ENCODE measurements at regions not wholly inside any gene's neighbourhood (a gene's known extent, or its start where the extent isn't known, plus 50 kb on each side); places are given as distances from the start of the nearest gene placed in this dataset.
"Not testable (repeated sequence)": the region's sequence is repeated elsewhere in the genome, so short reads cannot be mapped to it uniquely, and the experiment has no call there.

GRCh38 chr3:182294256-182294655, 499.0 kb upstream of the ATP11B start:
- no peak for DNase-seq

DNA sequence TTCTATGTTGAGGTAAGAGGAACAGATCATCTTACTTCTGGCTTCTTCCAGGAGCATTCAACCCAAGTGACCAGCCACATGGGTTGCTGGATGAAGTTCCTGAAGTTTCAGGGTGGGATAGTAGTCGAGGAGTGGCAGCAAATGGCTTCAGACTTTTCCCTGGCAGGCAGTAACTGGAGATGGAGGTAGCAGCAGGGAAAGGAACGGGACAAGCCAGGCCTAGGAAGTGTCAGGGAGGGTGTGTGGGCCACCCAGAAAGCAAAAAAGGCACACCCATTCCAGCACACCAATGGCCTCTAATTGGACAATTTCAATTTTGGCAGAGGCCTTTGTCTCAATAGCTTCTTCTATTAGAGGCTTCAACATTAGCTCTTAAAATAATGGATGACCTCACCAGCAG, 498.6 kb upstream of the ATP11B start:
- DNase-seq, result no peak

DNA sequence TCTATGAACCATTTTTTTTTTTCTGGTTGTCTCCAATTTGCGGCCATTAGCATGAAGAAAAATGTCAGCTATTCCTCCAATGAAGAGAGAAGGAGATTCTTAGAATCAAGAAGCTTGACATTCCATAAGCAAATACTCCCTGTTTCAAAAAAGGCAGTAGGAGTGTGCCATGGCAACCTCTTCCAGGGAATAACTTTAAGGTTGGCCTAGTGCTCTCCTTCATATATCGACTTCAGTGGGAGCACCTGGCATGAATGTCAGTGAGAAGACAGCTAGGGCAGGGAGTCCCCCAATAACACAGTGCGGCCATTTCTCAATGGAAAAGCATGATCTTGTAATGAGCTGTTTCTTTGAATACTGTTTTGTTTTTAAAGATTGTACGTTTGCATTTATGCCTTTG, 493.0 kb upstream of the ATP11B start:
- DNase-seq, result no peak

DNA sequence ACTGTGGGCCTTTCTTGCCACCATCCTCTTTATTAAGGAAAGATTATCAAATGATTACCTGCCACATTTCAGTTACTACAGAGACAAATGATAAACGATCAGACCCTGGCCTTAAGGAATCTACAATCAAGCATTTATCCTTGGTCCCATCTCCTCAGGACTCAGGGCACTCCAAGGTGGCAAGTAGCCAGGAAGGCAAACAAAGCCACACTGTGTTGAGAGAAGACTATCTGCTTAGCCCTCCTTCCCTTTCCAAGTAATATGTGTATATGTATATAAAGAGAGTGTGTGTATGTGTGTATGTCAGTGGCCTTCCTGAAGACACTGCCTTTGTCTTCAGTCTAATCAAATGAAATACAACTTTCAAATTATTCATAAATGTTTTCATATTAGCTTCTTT, 490.1 kb upstream of the ATP11B start:
- DNase-seq, result no peak

- no peak for DNase-seq
Observed at GRCh38 chr3:182305881-182306665, 487.2 kb upstream of the ATP11B start.

- no peak for DNase-seq
Observed at GRCh38 chr3:182308328-182308727, 485.0 kb upstream of the ATP11B start.

- no peak for DNase-seq
Observed at GRCh38 chr3:182309120-182309519, 484.2 kb upstream of the ATP11B start.

- no peak for DNase-seq
Observed at GRCh38 chr3:182315313-182315712, 478.0 kb upstream of the ATP11B start.

- no peak for DNase-seq
Observed at GRCh38 chr3:182323126-182323700, 470.1 kb upstream of the ATP11B start.

DNA sequence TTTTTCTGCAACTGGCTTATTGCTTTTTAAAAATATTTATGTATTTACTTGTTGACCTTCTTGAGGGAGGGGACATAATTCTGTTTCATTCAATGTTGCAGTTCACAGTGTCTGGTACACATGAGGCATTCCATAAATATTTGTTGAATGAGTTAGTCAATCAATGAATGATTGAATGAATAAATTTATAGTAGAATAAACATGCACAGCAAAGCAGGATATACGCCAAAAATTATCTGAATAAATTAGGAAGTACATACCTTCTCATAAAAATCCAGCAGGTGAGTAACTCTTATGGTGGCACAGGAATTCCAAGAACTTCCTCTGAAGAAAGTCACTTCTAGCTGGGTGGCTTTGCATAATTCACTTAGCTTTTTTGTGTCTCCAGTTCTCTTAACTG, 469.4 kb upstream of the ATP11B start:
- DNase-seq, result no peak

DNA sequence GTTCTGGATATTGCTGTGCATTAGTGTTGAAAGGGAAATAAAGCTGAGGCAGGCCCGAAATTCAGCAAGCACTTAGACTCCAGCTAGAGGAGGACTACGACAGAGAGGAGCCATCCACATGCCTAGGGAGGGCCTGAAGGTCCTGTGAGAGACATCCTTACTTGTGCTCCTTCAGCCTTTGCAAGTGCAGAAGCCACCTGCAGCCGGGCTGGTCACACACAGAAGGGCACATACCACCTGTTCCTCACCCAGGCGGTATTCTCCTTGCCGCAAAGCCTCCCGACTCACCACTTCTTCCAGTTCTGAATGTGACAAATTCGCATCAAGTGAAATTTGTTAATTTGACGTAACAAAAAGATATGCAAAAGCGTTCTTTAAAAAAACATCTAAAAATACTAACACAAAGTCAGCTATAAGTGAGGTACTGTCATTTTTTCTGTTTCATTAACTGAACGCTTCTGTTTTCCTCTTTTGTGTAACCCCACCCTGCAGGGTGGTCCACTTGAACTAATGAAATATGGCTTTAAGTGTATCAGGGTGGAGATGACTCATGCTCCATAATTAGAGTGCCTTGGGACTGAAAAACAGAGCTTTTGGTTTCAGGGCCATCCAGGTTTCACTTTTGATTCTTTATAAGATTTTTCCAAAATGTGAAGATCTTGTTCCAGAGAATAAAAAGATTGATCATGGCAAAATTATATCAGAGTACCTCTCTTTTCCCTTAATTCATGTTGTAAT, 467.9 kb upstream of the ATP11B start:
- no peak for DNase-seq

- no peak for DNase-seq
Observed at GRCh38 chr3:182327196-182327681, 466.1 kb upstream of the ATP11B start.

GRCh38 chr3:182330646-182331045, 462.7 kb upstream of the ATP11B start:
- DNase-seq, result no peak

GRCh38 chr3:182331341-182331740, 462.0 kb upstream of the ATP11B start:
- DNase-seq, result no peak

- no peak for DNase-seq
Observed at GRCh38 chr3:182342252-182342651, 451.1 kb upstream of the ATP11B start.

DNA sequence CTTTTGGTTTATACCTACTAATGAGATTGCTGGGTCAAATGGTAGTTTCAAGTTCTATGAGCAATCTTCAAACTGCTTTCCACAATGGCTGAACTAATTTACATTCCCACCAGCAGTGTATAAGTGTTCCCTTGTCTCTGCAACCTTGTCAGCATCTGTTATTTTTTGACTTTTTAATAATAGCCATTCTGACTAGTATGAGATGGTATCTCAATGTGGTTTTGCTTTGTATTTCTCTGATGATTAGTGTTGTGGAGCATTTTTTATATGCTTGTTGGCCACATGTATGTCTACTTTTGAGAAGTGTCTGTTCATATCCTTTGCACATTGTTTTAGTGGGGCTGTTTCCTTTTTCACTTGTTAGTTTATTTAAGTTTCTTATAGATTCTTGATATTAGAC, 449.3 kb upstream of the ATP11B start:
- not testable (repeated sequence) for DNase-seq

GRCh38 chr3:182349051-182349450, 444.3 kb upstream of the ATP11B start:
- DNase-seq, result no peak

DNA sequence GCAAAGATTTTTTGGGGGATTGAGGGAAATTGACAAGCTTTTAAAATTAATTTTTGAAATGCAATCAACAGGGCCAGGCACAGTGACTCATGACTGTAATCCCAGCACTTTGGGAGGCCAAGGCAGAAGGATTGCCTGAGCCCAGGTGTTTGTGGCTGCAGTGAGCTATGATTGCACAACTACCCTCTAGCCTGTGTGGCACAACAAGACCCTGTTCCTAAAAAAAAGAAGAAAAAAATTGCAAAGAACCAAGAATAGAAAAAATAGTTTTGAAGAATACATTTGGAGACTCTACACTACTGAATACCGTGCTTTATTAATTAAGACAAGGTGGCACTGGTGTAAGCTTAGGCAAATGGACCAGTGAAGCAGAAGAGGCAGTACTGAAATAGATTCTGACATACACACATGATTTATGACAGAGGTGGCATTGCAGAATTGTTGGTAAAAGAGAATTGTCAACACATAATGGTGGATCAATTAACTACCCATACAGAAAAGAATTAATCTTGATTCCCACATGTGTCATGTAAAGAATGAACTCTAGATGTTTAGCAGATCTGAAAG, 443.3 kb upstream of the ATP11B start:
- no peak for DNase-seq

DNA sequence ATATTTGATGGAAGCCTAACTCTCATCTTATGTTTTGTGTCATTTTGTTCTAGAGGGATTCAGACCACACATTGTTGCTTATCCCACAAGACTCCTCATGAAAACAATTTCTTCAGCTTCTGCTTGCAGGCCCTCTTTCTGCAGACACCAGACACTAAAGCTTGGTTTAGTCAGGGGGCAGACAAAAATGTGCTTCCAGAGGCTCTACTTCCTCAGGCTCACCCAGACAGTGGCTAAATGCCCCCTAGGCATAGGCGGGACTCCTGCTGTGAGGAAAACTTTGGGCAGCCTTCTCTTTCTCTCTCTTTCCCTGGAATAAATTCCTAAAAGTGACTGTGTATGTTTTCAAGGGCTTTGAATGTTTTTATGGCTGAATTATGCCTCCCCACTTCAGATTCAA, 435.4 kb upstream of the ATP11B start:
- DNase-seq, result no peak

GRCh38 chr3:182364323-182364722, 429.0 kb upstream of the ATP11B start:
- DNase-seq, result no peak

DNA sequence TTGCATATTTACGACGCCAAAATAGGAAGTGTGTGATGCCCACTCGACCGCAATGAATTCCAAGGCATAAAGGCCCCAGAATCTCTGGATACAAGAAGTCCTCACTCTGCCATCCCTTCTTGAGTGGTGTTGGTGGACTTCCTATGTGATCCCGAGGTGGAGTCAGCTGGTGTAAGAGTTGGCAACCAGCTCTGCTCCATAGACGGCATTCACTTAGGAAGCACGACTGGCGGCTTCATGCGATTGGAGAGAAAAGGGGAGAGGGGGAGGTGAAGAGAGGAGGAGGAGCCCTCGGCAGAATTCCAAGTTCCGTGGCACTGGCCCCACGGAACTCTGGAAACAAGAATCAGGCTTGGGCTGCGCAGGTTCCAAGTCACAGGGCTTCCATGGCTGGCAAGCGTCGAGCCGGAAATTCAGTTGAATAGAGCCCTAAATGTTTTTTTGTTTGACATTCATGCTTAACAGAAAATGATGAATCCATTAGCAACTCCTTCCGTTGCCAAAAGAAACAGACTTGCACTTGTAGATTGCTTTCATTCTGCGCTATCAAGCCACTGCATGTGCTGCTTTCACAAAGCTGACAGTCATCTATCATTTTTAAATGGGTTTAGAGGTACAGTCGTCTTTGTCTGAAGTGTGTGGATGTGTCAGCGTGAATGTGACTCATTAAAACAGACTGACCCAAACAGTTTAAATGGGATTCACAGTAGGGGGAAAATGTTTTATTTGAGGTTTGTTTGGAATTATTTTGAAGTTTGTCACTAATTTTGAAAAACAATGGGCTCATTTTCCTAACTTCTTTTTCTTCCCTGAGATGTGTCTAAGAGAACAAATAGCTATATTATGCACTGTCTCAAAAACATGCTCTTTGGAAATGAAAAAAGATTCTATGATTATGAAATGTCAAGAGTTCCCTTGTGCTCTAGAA, 428.3 kb upstream of the ATP11B start:
- peak; percentile 100 for DNase-seq

GRCh38 chr3:182366746-182367145, 426.6 kb upstream of the ATP11B start:
- DNase-seq, result no peak

DNA sequence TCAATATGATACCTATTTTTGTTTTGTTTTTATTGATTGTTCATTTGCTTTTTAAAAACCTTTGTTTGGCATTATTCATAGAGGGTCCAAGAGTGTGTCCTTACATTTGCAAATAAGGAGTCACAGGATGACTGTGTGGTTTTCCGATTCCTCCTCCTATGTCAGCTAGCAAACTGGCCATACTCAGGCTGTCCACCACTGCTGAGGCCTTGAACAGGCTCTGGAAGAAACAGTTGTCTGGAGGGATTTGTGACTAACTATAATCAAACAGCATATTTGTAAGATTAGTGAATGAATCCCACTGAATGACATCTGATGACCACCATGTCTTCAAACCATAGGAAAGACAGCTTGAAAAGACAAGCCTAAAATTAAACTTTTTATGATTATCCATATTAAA, 423.4 kb upstream of the ATP11B start:
- DNase-seq, result no peak

Data from NCI-H2081 treated with DMSO at 0.1 percent for 48 hours (cell line).